ENCODE measurements at regions not wholly inside any gene's neighbourhood (a gene's known extent, or its start where the extent isn't known, plus 50 kb on each side); places are given as distances from the start of the nearest gene placed in this dataset.

GRCh38 chr1:39090757-39091380 is 64.7 kb downstream of the NDUFS5 start:
- TF ChIP-seq CTCF (IDR thresholded peaks at IDR 0.05; ENCODE audit: poor library complexity), result no peak
- no peak for TF ChIP-seq EZH2phosphoT487 (IDR thresholded peaks at IDR 0.05; ENCODE audit: low read depth, severe bottlenecking, unreplicated experiment)

All from hepatocyte (in vitro differentiated cells).